ENCODE measurements at regions not wholly inside any gene's neighbourhood (a gene's known extent, or its start where the extent isn't known, plus 50 kb on each side); places are given as distances from the start of the nearest gene placed in this dataset.

DNA sequence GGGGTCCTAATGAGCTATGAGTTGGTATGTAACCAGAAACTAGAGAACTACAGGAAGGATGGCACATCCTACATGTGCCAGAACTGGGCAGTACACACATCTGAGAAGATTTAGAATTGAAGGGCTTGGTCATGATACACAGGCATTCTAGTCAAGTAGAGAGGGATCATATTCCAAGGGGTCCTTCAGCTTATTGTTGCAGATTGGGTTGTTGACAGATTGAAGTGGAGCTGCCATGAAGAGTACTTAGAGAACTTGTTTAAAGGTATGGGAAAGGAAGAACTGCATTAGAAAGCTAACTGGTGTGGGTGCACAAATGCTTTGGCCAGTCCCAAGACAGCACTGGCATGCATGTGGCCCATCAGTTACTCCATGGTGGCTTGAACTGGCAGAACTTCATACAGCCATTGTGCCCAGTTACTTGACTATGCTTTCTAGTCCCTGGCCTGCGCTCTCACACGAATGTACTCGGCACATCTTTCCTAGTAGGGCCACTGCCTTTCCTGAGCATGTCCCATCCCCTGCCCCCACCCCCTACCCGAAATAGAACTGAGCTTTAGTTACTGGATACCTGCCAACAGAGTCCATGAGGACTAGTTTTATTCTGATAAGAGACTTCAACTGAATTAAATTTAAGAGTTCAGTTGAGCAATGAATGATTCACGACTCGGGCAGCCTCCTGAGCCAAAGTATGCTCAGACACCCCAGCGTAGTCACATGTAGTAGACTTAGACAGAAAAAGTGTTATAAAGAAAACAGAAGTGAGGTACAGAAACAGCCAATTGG, 64.0 kb downstream of the CCNG2 start:
- TF ChIP-seq POLR2A (IDR thresholded peaks at IDR 0.05) = no peak
- TF ChIP-seq, protein P1, sequence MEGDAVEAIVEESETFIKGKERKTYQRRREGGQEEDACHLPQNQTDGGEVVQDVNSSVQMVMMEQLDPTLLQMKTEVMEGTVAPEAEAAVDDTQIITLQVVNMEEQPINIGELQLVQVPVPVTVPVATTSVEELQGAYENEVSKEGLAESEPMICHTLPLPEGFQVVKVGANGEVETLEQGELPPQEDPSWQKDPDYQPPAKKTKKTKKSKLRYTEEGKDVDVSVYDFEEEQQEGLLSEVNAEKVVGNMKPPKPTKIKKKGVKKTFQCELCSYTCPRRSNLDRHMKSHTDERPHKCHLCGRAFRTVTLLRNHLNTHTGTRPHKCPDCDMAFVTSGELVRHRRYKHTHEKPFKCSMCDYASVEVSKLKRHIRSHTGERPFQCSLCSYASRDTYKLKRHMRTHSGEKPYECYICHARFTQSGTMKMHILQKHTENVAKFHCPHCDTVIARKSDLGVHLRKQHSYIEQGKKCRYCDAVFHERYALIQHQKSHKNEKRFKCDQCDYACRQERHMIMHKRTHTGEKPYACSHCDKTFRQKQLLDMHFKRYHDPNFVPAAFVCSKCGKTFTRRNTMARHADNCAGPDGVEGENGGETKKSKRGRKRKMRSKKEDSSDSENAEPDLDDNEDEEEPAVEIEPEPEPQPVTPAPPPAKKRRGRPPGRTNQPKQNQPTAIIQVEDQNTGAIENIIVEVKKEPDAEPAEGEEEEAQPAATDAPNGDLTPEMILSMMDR (IDR thresholded peaks at IDR 0.05) = no peak
